Mucosa of rectum (tissue), 2 donors: ENCODE measurements at regions not wholly inside any gene's neighbourhood (a gene's known extent, or its start where the extent isn't known, plus 50 kb on each side); places are given as distances from the start of the nearest gene placed in this dataset.
"Not testable (repeated sequence)": the region's sequence is repeated elsewhere in the genome, so short reads cannot be mapped to it uniquely, and the experiment has no call there.

Source experiments
- H3K27ac ChIP-seq, 2 donors: one replicate each; pipeline ENCODE4 v1.7.0; 2013; ENCODE audit warnings: inconsistent platforms in 2 of 2, low read depth in 2 of 2, low read length in 2 of 2
- H3K27me3 ChIP-seq, 2 donors: one replicate each; pipeline ENCODE4 v1.7.0; 2013; ENCODE audit warnings: low read length in 2 of 2; ENCODE audit not compliant: control insufficient read depth in 2 of 2, insufficient read depth in 2 of 2
- H3K36me3 ChIP-seq, 2 donors: one replicate each; pipeline ENCODE4 v1.7.0; 2013; ENCODE audit warnings: low read length in 2 of 2; ENCODE audit not compliant: control insufficient read depth in 2 of 2, insufficient read depth in 2 of 2
- H3K4me1 ChIP-seq, 2 donors: one replicate each; pipeline ENCODE4 v1.7.0; 2013; ENCODE audit warnings: low read length in 2 of 2, mild to moderate bottlenecking in 1 of 2; ENCODE audit not compliant: control insufficient read depth in 2 of 2, insufficient read depth in 2 of 2
- H3K4me3 ChIP-seq, 2 donors: one replicate each; pipeline ENCODE4 v1.7.0; 2013; ENCODE audit warnings: low read length in 2 of 2
- H3K9ac ChIP-seq, 2 donors: one replicate each; pipeline ENCODE4 v1.7.0; 2013; ENCODE audit warnings: low read length in 2 of 2, low read depth in 1 of 2, mild to moderate bottlenecking in 1 of 2
- H3K9me3 ChIP-seq, 2 donors: one replicate each; pipeline ENCODE4 v1.7.0; 2013; ENCODE audit warnings: low read length in 2 of 2; ENCODE audit not compliant: control insufficient read depth in 2 of 2
- donor health status: healthy.
- donor health status: Normal muscosa, but diverticular disease.

- not testable (repeated sequence) for H3K36me3 ChIP-seq, H3K4me1 ChIP-seq, H3K9me3 ChIP-seq, H3K27ac ChIP-seq, H3K27me3 ChIP-seq, H3K9ac ChIP-seq, H3K4me3 ChIP-seq
These were observed 122.5 kb upstream of the TAS2R1 start for GRCh38 chr5:9752670-9753069.

- Histone ChIP-seq H3K27ac (no peak overlapping the region), H3K9me3 (no peaks in the 10 kb centered on the region), H3K9ac (no peak overlapping the region), H3K4me1 (no peaks in the 10 kb centered on the region), H3K27me3 (no peaks in the 10 kb centered on the region), H3K36me3 (no peaks in the 10 kb centered on the region), H3K4me3 (no peak overlapping the region)
These were observed 113.4 kb upstream of the TAS2R1 start for GRCh38 chr5:9743507-9743906.

- H3K27ac ChIP-seq: no peak overlapping the region
- no peaks in the 10 kb centered on the region for H3K27me3 ChIP-seq
- no peak overlapping the region for H3K9ac ChIP-seq
- no peak overlapping the region for H3K4me3 ChIP-seq
- no peaks in the 10 kb centered on the region for H3K36me3 ChIP-seq
- H3K9me3 ChIP-seq: no peaks in the 10 kb centered on the region
- no peaks in the 10 kb centered on the region for H3K4me1 ChIP-seq
These were observed 112.7 kb upstream of the TAS2R1 start for GRCh38 chr5:9742848-9743247.

DNA sequence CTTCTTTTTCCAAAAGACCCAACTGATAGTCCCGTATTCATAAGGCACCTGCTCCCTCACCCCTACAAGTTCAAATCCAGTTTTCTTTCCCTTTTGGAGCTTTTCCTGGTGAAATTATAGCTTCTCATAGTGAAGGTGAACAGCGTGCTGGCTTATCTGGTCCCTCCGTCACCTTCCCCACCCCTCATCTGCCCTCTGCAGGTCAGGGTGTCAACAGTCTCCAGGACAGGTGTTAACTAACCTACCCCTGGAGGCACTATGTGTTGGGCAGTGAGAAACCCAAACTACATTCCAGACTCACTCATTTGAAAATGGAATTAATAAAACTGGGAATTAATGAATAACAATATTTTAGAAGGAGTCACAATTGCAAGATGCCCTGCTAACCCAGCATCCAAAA lies 109.0 kb upstream of the TAS2R1 start:
- Histone ChIP-seq H3K9me3 (no peaks in the 10 kb centered on the region), H3K4me1 (no peaks in the 10 kb centered on the region), H3K36me3 (no peaks in the 10 kb centered on the region), H3K4me3 (no peak overlapping the region), H3K27me3 (no peaks in the 10 kb centered on the region), H3K9ac (no peak overlapping the region), H3K27ac (no peak overlapping the region)

GRCh38 chr5:9737265-9737664 lies 107.1 kb upstream of the TAS2R1 start:
- Histone ChIP-seq H3K27me3 (no peaks in the 10 kb centered on the region), H3K36me3 (no peaks in the 10 kb centered on the region), H3K9ac (no peak overlapping the region), H3K4me1 (no peaks in the 10 kb centered on the region), H3K27ac (no peak overlapping the region), H3K9me3 (no peaks in the 10 kb centered on the region), H3K4me3 (no peak overlapping the region)

- Histone ChIP-seq H3K36me3 (no peaks in the 10 kb centered on the region), H3K4me3 (no peak overlapping the region), H3K27me3 (no peaks in the 10 kb centered on the region), H3K9me3 (no peaks in the 10 kb centered on the region), H3K27ac (no peak overlapping the region), H3K9ac (no peak overlapping the region), H3K4me1 (no peaks in the 10 kb centered on the region)
These were observed 103.3 kb upstream of the TAS2R1 start for GRCh38 chr5:9733486-9733885.

DNA sequence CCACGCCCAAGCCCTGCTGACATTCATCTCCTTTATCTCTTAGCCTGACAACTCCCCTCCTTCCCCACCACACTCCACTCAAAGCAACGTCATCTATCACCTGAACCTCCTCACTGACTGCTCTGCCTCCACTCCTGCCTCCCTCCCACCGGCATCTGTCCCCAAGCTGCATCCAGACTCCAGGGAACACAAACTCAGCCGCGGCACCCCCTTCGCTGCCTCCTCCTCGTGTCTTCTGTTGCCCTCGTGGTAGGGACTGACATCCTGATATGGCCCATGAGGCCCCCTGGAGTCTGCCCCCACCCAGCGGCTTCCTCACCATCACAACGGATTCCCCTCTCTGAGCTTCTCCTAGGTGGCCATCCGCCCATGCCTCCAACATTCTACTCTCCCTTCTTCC lies 101.0 kb upstream of the TAS2R1 start:
- Histone ChIP-seq H3K4me3 (no peak overlapping the region), H3K27ac (no peak overlapping the region), H3K36me3 (no peaks in the 10 kb centered on the region), H3K27me3 (no peaks in the 10 kb centered on the region), H3K4me1 (no peaks in the 10 kb centered on the region), H3K9me3 (no peaks in the 10 kb centered on the region), H3K9ac (no peak overlapping the region)

GRCh38 chr5:9728261-9728660 lies 98.1 kb upstream of the TAS2R1 start:
- no peak overlapping the region for H3K9ac ChIP-seq
- H3K4me3 ChIP-seq: no peak overlapping the region
- no peaks in the 10 kb centered on the region for H3K4me1 ChIP-seq

GRCh38 chr5:9726931-9727330 lies 96.8 kb upstream of the TAS2R1 start:
- Histone ChIP-seq H3K36me3 (no peaks in the 10 kb centered on the region), H3K9me3 (no peaks in the 10 kb centered on the region), H3K27me3 (no peaks in the 10 kb centered on the region), H3K9ac (no peak overlapping the region), H3K4me1 (no peaks in the 10 kb centered on the region), H3K27ac (no peak overlapping the region), H3K4me3 (no peak overlapping the region)

More at GRCh38 chr5:9728261-9728660, 98.1 kb upstream of the TAS2R1 start:
- Histone ChIP-seq H3K27me3 (no peaks in the 10 kb centered on the region), H3K9me3 (no peaks in the 10 kb centered on the region), H3K36me3 (no peaks in the 10 kb centered on the region), H3K27ac (no peak overlapping the region)

DNA sequence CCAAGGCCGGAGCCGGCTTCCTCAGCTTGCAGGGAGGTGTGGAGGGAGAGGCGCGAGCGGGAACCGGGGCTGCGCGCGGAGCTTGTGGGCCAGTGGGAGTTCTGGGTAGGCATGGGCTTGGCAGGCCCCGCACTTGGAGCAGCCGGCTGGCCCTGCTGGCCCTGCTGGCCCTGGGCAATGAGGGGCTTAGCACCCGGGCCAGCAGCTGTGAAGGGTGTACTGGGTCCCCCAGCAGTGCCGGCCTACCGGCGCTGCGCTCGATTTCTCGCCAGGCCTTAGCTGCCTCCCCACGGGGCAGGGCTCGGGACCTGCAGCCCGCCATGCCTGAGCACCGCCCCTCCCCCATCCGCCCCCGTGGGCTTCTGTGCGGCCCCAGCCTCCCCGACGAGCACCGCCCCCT lies 95.1 kb upstream of the TAS2R1 start:
- not testable (repeated sequence) for H3K9ac ChIP-seq, H3K4me1 ChIP-seq, H3K27me3 ChIP-seq, H3K36me3 ChIP-seq, H3K27ac ChIP-seq, H3K9me3 ChIP-seq, H3K4me3 ChIP-seq

- no peaks in the 10 kb centered on the region for H3K36me3 ChIP-seq
- H3K27ac ChIP-seq: no peak overlapping the region
- no peak overlapping the region for H3K4me3 ChIP-seq
- H3K9me3 ChIP-seq: no peaks in the 10 kb centered on the region
- H3K4me1 ChIP-seq: no peaks in the 10 kb centered on the region
- H3K9ac ChIP-seq: no peak overlapping the region
- no peaks in the 10 kb centered on the region for H3K27me3 ChIP-seq
These were observed 94.6 kb upstream of the TAS2R1 start for GRCh38 chr5:9724707-9725106.
